ENCODE measurements at regions not wholly inside any gene's neighbourhood (a gene's known extent, or its start where the extent isn't known, plus 50 kb on each side); places are given as distances from the start of the nearest gene placed in this dataset.

DNA sequence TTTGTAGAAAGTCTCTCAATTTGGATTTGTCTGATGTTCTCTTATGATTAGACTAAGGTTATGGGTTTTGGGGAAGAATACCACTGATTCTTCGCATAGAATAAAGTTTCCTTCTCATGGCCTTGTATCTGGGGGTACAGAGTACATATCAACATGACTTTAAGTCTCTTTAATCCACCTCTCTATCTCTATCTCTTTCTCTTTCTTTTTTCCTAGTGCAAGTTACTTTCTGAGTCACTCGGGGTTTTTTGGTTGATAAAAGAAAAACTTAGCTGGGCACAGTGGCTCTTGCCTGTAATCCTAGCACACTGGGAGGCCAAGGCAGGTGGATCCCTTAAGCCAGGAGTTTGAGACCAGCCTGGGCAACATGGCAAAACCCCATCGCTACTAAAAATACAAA lies 100.1 kb upstream of the MAP4K3 start:
- 88 to 93% methylated on average over 3 of the region's 3 CpGs for WGBS, 2 experiments (ENCODE audit: low coverage in 1 of 2, low lambda C conversion rate in 2 of 2, missing lambda C conversion rate in 2 of 2)
- no peak overlapping the region for H2AFZ ChIP-seq
- H3K9me3 ChIP-seq (ENCODE audit: low read depth): no peaks in the 10 kb centered on the region
- no peak overlapping the region for H3K4me3 ChIP-seq
- H3K9ac ChIP-seq: no peak overlapping the region
- H4K20me1 ChIP-seq (ENCODE audit: insufficient read depth): no peaks in the 10 kb centered on the region
- in situ Hi-C loops (cut with MboI): no loop called here
- H3K9me2 ChIP-seq (ENCODE audit: insufficient read depth): no peaks in the 10 kb centered on the region
- no peak overlapping the region for H3K4me2 ChIP-seq (ENCODE audit: unreplicated experiment)
- TF ChIP-seq EZH2phosphoT487 (IDR thresholded peaks at IDR 0.05; ENCODE audit: insufficient read depth, low read depth) (no peak), EZH2 (IDR thresholded peaks at IDR 0.05; ENCODE audit: insufficient read depth, poor library complexity, severe bottlenecking) (no peak)
- no peaks in the 10 kb centered on the region for H3K27me3 ChIP-seq (replicated peaks; ENCODE audit: insufficient read depth)
- no peaks in the 10 kb centered on the region for H3K79me2 ChIP-seq (ENCODE audit: insufficient read depth)
- 0 out of 2 replicates have a peak, but pooled peaks cover 3% of the 10 kb centered on the region for H3F3A ChIP-seq (ENCODE audit: insufficient read depth)
- DNase-seq: no peak
- no peaks in the 10 kb centered on the region for H3K36me3 ChIP-seq (ENCODE audit: low read depth)
- H3K4me1 ChIP-seq (ENCODE audit: insufficient read depth): peaks cover 13% of the 10 kb centered on the region
- H3K27ac ChIP-seq: no peak overlapping the region

DNA sequence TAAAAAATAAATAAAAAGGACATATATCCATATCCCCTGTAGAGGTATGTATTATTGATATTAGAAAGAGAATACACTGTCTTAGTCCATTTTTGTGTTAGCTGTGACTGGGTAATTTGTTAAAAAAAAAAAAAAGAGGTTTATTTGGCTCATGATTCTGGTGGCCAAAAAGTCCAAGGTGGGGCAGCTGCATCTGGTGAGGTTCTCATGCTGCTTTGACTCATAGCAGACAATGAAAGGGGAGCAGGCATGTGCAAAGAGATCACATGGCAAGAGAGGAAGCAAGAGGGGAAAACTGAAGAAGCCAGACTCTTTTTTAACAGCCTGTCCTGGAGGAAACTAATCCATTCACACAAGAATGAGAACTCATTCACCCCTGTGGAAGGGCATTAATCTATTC lies 101.6 kb upstream of the MAP4K3 start:
- Histone ChIP-seq H3K9ac (no peak overlapping the region), H3K9me3 (ENCODE audit: low read depth) (no peaks in the 10 kb centered on the region), H3K27me3 (replicated peaks; ENCODE audit: insufficient read depth) (no peaks in the 10 kb centered on the region), H3K9me2 (ENCODE audit: insufficient read depth) (no peaks in the 10 kb centered on the region), H4K20me1 (ENCODE audit: insufficient read depth) (no peaks in the 10 kb centered on the region), H3K27ac (no peak overlapping the region), H2AFZ (no peak overlapping the region), H3F3A (ENCODE audit: insufficient read depth) (0 out of 2 replicates have a peak, but pooled peaks cover 3% of the 10 kb centered on the region), H3K4me2 (ENCODE audit: unreplicated experiment) (no peak overlapping the region), H3K4me3 (no peak overlapping the region), H3K36me3 (ENCODE audit: low read depth) (no peaks in the 10 kb centered on the region), H3K4me1 (ENCODE audit: insufficient read depth) (peaks cover 13% of the 10 kb centered on the region), H3K79me2 (ENCODE audit: insufficient read depth) (no peaks in the 10 kb centered on the region)
- in situ Hi-C loops (cut with MboI): no loop called here
- TF ChIP-seq EZH2 (IDR thresholded peaks at IDR 0.05; ENCODE audit: insufficient read depth, poor library complexity, severe bottlenecking) (no peak), EZH2phosphoT487 (IDR thresholded peaks at IDR 0.05; ENCODE audit: insufficient read depth, low read depth) (no peak)
- DNase-seq: no peak

- no peaks in the 10 kb centered on the region for H3K36me3 ChIP-seq (ENCODE audit: low read depth)
- H3K9ac ChIP-seq: no peak overlapping the region
- in situ Hi-C loops (cut with MboI): no loop called here
- no peak overlapping the region for H3K4me2 ChIP-seq (ENCODE audit: unreplicated experiment)
- H2AFZ ChIP-seq: no peak overlapping the region
- TF ChIP-seq EZH2phosphoT487 (IDR thresholded peaks at IDR 0.05; ENCODE audit: insufficient read depth, low read depth): no peak
- TF ChIP-seq EZH2 (IDR thresholded peaks at IDR 0.05; ENCODE audit: insufficient read depth, poor library complexity, severe bottlenecking): no peak
- no peaks in the 10 kb centered on the region for H3K9me2 ChIP-seq (ENCODE audit: insufficient read depth)
- no peaks in the 10 kb centered on the region for H3K79me2 ChIP-seq (ENCODE audit: insufficient read depth)
- no peak for DNase-seq
- no peaks in the 10 kb centered on the region for H4K20me1 ChIP-seq (ENCODE audit: insufficient read depth)
- H3K9me3 ChIP-seq (ENCODE audit: low read depth): no peaks in the 10 kb centered on the region
- H3K4me3 ChIP-seq: no peak overlapping the region
- no peaks in the 10 kb centered on the region for H3K27me3 ChIP-seq (replicated peaks; ENCODE audit: insufficient read depth)
- H3K4me1 ChIP-seq (ENCODE audit: insufficient read depth): no peaks in the 10 kb centered on the region
- 0 out of 2 replicates have a peak, but pooled peaks cover 3% of the 10 kb centered on the region for H3F3A ChIP-seq (ENCODE audit: insufficient read depth)
- no peak overlapping the region for H3K27ac ChIP-seq
Observed at GRCh38 chr2:39540414-39540813, 103.3 kb upstream of the MAP4K3 start.

- no peak overlapping the region for H3K4me3 ChIP-seq
- no peaks in the 10 kb centered on the region for H3K9me3 ChIP-seq (ENCODE audit: low read depth)
- no peaks in the 10 kb centered on the region for H3K27me3 ChIP-seq (replicated peaks; ENCODE audit: insufficient read depth)
- H3K9ac ChIP-seq: no peak overlapping the region
- no peaks in the 10 kb centered on the region for H3K9me2 ChIP-seq (ENCODE audit: insufficient read depth)
- no peaks in the 10 kb centered on the region for H3F3A ChIP-seq (ENCODE audit: insufficient read depth)
- WGBS, 2 experiments (ENCODE audit: low coverage in 1 of 2, low lambda C conversion rate in 2 of 2, missing lambda C conversion rate in 2 of 2): 86 to 90% methylated on average over 9 of the region's 9 CpGs
- H2AFZ ChIP-seq: no peak overlapping the region
- no peaks in the 10 kb centered on the region for H3K79me2 ChIP-seq (ENCODE audit: insufficient read depth)
- no peak for TF ChIP-seq EZH2phosphoT487 (IDR thresholded peaks at IDR 0.05; ENCODE audit: insufficient read depth, low read depth)
- TF ChIP-seq EZH2 (IDR thresholded peaks at IDR 0.05; ENCODE audit: insufficient read depth, poor library complexity, severe bottlenecking): no peak
- no peaks in the 10 kb centered on the region for H4K20me1 ChIP-seq (ENCODE audit: insufficient read depth)
- DNase-seq: no peak
- H3K27ac ChIP-seq: no peak overlapping the region
- no peaks in the 10 kb centered on the region for H3K4me1 ChIP-seq (ENCODE audit: insufficient read depth)
- H3K4me2 ChIP-seq (ENCODE audit: unreplicated experiment): no peak overlapping the region
- in situ Hi-C loops (cut with MboI): no loop called here
- no peaks in the 10 kb centered on the region for H3K36me3 ChIP-seq (ENCODE audit: low read depth)
Observed at GRCh38 chr2:39541011-39541930, 104.2 kb upstream of the MAP4K3 start.

All from GM23248 (cell line).